B cell (primary cell): ENCODE measurements at regions not wholly inside any gene's neighbourhood (a gene's known extent, or its start where the extent isn't known, plus 50 kb on each side); places are given as distances from the start of the nearest gene placed in this dataset.

Experiments
- ATAC-seq: fragments of 200-7000 bp; cut with Tn5 transposase; one replicate; pipeline ENCODE4 v1.10.0; 2021; ENCODE audit warnings: low read depth, mild to moderate bottlenecking, moderate number of reproducible peaks, moderate library complexity
- CTCF ChIA-PET: fragments of 350-600 bp; sonication (Branson Sonifier 250); formaldehyde crosslinking; loops from one replicate; lab custom pipeline; 2021; ENCODE audit warnings: antibody characterized with exemption, inconsistent platforms; lab: Charles Lee
- POLR2A ChIA-PET: fragments of 350-600 bp; sonication (Branson Sonifier 250); formaldehyde crosslinking; loops from one replicate; lab custom pipeline; 2021; ENCODE audit warnings: antibody characterized with exemption; lab: Charles Lee
- DNase-seq: peaks from one replicate; pipeline ENCODE4 v3.0.0; 2013
- H2AFZ ChIP-seq: 2 replicates; pipeline ENCODE4 v1.6.1; 2012; ENCODE audit warnings: mild to moderate bottlenecking, low read depth, low read length; ENCODE audit not compliant: insufficient read depth, poor library complexity, severe bottlenecking
- H3K27ac ChIP-seq, 2 donors: 1 replicate in 1 of 2; 2 replicates in 1 of 2; pipeline ENCODE4 v1.5.1; 2012 to 2013; ENCODE audit warnings: low read length in 2 of 2, mild to moderate bottlenecking in 2 of 2, moderate library complexity in 1 of 2
- H3K27me3 ChIP-seq, 4 experiments: fragments of 200-600 bp in 1 of 4; sonication (generic) in 1 of 4; replicated peaks in 1 of 4; 1 replicate in 2 of 4; 2 replicates in 2 of 4; pipeline versions ENCODE4 v1.6.1 to v1.7.0; 2013 to 2016; ENCODE audit warnings: low read length in 3 of 4, mild to moderate bottlenecking in 2 of 4, mixed read lengths in 1 of 4, moderate library complexity in 1 of 4; ENCODE audit not compliant: insufficient read depth in 4 of 4, control insufficient read depth in 3 of 4; ENCODE audit errors: control extremely low read depth in 1 of 4
- H3K36me3 ChIP-seq, 2 experiments: replicated peaks in 1 of 2; 1 replicate in 1 of 2; 2 replicates in 1 of 2; pipeline versions ENCODE4 v1.6.1 to v1.7.1; 2013; ENCODE audit warnings: low read length in 1 of 2; ENCODE audit not compliant: insufficient read depth in 2 of 2, control insufficient read depth in 1 of 2; ENCODE audit errors: control extremely low read depth in 1 of 2, extremely low read depth in 1 of 2
- H3K4me1 ChIP-seq, 2 donors: fragments of 200-600 bp in 1 of 2; sonication (generic) in 1 of 2; 1 replicate in 1 of 2; 2 replicates in 1 of 2; pipeline versions ENCODE4 v1.5.1 to v1.6.1; 2013 to 2017; ENCODE audit warnings: low read length in 2 of 2; ENCODE audit not compliant: control insufficient read depth in 2 of 2, insufficient read depth in 2 of 2
- H3K4me2 ChIP-seq: replicated peaks from 2 replicates; pipeline ENCODE3; 2012; ENCODE audit warnings: mild to moderate bottlenecking, low read depth, low read length; ENCODE audit not compliant: poor library complexity, severe bottlenecking
- H3K4me3 ChIP-seq, 5 experiments: fragments of 200-600 bp in 1 of 5; sonication (generic) in 1 of 5; 1 replicate in 3 of 5; 2 replicates in 2 of 5; pipeline versions ENCODE4 v1.5.1 to v1.7.0; 2011 to 2016; ENCODE audit warnings: low read length in 4 of 5, mild to moderate bottlenecking in 4 of 5, low read depth in 2 of 5, control low read depth in 1 of 5, moderate library complexity in 1 of 5; ENCODE audit not compliant: insufficient read depth in 1 of 5; ENCODE audit errors: control extremely low read depth in 1 of 5, extremely low read depth in 1 of 5
- H3K79me2 ChIP-seq: fragments of 200-600 bp; sonication (generic); one replicate; pipeline ENCODE4 v1.6.0; 2016; ENCODE audit warnings: low read length; ENCODE audit not compliant: control insufficient read depth, insufficient read depth
- H3K9ac ChIP-seq: fragments of 200-600 bp; sonication (generic); 2 replicates; pipeline ENCODE4 v1.6.1; 2017; ENCODE audit warnings: mild to moderate bottlenecking, low read length, moderate library complexity
- H3K9me3 ChIP-seq, 3 donors: one replicate each; pipeline versions ENCODE4 v1.6.1 to v1.7.1; 2013; ENCODE audit warnings: low read length in 2 of 3; ENCODE audit not compliant: control insufficient read depth in 2 of 3, insufficient read depth in 1 of 3; ENCODE audit errors: control extremely low read depth in 1 of 3
- H4K20me1 ChIP-seq: 2 replicates; pipeline ENCODE4 v1.6.0; 2012; ENCODE audit warnings: mild to moderate bottlenecking, low read length; ENCODE audit not compliant: insufficient read depth, control insufficient read depth, poor library complexity, severe bottlenecking
- H3K27ac Mint-ChIP-seq: one replicate; pipeline ENCODE4 v1.8.0; 2021; ENCODE audit warnings: mixed read lengths
- H3K27me3 Mint-ChIP-seq: one replicate; pipeline ENCODE4 v1.8.0; 2021; ENCODE audit warnings: mixed read lengths
- H3K4me1 Mint-ChIP-seq: one replicate; pipeline ENCODE4 v1.8.0; 2021; ENCODE audit warnings: mixed read lengths
- H3K4me3 Mint-ChIP-seq: one replicate; pipeline ENCODE4 v1.8.0; 2021; ENCODE audit warnings: mixed read lengths
- H3K9me3 Mint-ChIP-seq: one replicate; pipeline ENCODE4 v1.8.0; 2022; ENCODE audit warnings: mixed read lengths; ENCODE audit not compliant: insufficient read depth
- EZH2 ChIP-seq: IDR thresholded peaks from 2 replicates; pipeline ENCODE4 v1.6.1; 2012; ENCODE audit warnings: borderline replicate concordance, low read depth, mild to moderate bottlenecking, moderate library complexity, low read length; ENCODE audit not compliant: insufficient read depth, poor library complexity, severe bottlenecking
- WGBS: methylation state at CpG from one replicate; pipeline ENCODE4 v1.1.5; 2013; ENCODE audit warnings: missing lambda C conversion rate; ENCODE audit not compliant: insufficient coverage; 5-methylcytosine and 5-hydroxymethylcytosine counted together
- intact Hi-C: fragments of 100-400 bp; cut with micrococcal nuclease; formaldehyde crosslinking; loops from one replicate; pipeline ENCODE4 v1.10.0; 2022
- TF ChIP-seq, protein P1 (sequence below): fragments of 200-600 bp; IDR thresholded peaks from one replicate; pipeline ENCODE4 v1.8.0; 2022; ENCODE audit warnings: antibody characterized with exemption, mild to moderate bottlenecking

DNA sequence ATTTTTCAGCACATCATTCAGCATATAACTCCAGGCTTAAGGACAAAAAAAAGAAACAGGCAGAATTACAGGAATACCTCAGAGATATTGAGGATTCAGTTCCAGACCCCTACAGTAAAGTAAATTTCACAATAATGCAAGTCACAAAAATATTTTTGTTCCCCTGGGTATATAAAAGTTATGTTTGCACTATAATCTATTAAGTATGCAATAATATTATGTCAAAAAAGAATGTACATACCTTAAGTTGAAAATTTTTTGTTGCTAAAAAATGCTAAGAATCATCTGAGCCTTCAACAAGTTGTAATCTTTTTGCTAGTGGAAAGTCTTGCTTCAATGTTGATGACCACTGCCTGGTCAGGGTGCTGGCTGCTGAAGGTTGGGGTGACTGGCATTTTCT is 2532.5 kb downstream of the ARAP2 start:
- ATAC-seq, result no peak
- Histone ChIP-seq H3K36me3 (no peaks in the 10 kb centered on the region), H3K4me3 (no peak overlapping the region), H3K4me2 (no peak overlapping the region), H3K27me3 (no peaks in the 10 kb centered on the region), H3K79me2 (no peaks in the 10 kb centered on the region), H4K20me1 (no peaks in the 10 kb centered on the region), H3K9ac (no peak overlapping the region), H3K9me3 (peaks cover 0 to 10% (median 0%) of the 10 kb centered on the region in 3 donors), H3K27ac (no peak overlapping the region), H2AFZ (no peak overlapping the region), H3K4me1 (no peaks in the 10 kb centered on the region)
- intact Hi-C loops, result no loop called here
- no peaks in the 10 kb centered on the region for H3K4me1 Mint-ChIP-seq
- H3K27ac Mint-ChIP-seq, result no peak overlapping the region
- no peak overlapping the region for H3K4me3 Mint-ChIP-seq
- DNase-seq, result no peak
- ChIA-PET CTCF (no interaction called here), POLR2A (no interaction called here)
- TF ChIP-seq EZH2, result no peak
- TF ChIP-seq, protein P1, sequence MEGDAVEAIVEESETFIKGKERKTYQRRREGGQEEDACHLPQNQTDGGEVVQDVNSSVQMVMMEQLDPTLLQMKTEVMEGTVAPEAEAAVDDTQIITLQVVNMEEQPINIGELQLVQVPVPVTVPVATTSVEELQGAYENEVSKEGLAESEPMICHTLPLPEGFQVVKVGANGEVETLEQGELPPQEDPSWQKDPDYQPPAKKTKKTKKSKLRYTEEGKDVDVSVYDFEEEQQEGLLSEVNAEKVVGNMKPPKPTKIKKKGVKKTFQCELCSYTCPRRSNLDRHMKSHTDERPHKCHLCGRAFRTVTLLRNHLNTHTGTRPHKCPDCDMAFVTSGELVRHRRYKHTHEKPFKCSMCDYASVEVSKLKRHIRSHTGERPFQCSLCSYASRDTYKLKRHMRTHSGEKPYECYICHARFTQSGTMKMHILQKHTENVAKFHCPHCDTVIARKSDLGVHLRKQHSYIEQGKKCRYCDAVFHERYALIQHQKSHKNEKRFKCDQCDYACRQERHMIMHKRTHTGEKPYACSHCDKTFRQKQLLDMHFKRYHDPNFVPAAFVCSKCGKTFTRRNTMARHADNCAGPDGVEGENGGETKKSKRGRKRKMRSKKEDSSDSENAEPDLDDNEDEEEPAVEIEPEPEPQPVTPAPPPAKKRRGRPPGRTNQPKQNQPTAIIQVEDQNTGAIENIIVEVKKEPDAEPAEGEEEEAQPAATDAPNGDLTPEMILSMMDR, result no peak
- H3K9me3 Mint-ChIP-seq, result peaks cover 4% of the 10 kb centered on the region
- no peaks in the 10 kb centered on the region for H3K27me3 Mint-ChIP-seq

DNA sequence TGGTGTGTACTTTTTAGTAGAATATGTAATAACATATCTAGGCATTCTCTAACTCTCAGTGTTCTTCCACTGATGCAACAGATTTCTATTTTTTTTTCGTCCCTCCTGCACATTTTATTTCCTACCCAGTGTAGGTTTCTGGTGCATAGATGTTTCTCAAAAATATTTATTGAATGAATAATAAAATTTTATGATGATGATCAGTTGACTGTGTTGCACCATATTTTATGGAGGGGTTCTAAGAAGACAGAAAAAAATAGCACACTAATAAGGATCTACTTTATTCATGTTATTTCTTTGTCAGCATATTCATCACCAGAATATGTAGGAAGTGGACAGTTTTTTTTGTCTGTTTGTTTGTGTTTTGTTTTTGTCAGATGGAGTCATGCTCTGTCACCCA is 2529.3 kb downstream of the ARAP2 start:
- H3K4me2 ChIP-seq, result no peak overlapping the region
- no peak overlapping the region for H3K27ac Mint-ChIP-seq
- no peak for DNase-seq

More for the DNA sequence above, 2529.3 kb downstream of the ARAP2 start:
- CTCF ChIA-PET, result no interaction called here
- Mint-ChIP-seq H3K4me3 (no peak overlapping the region), H3K9me3 (peaks cover 5% of the 10 kb centered on the region), H3K4me1 (no peaks in the 10 kb centered on the region), H3K27me3 (no peaks in the 10 kb centered on the region)
- Histone ChIP-seq H3K4me3 (no peak overlapping the region), H3K9ac (no peak overlapping the region), H3K79me2 (no peaks in the 10 kb centered on the region), H3K27ac (no peak overlapping the region), H3K9me3 (peaks cover 0 to 3% (median 0%) of the 10 kb centered on the region in 3 donors), H4K20me1 (no peaks in the 10 kb centered on the region), H2AFZ (no peak overlapping the region), H3K36me3 (no peaks in the 10 kb centered on the region), H3K27me3 (no peaks in the 10 kb centered on the region), H3K4me1 (no peaks in the 10 kb centered on the region)
- TF ChIP-seq, protein P1, result no peak
- no peak for TF ChIP-seq EZH2
- no CpG with 5 or more reads among the region's 1 CpG for WGBS
- intact Hi-C loops, result no loop called here
- POLR2A ChIA-PET, result no interaction called here
- no peak for ATAC-seq
